ENCODE measurements at regions not wholly inside any gene's neighbourhood (a gene's known extent, or its start where the extent isn't known, plus 50 kb on each side); places are given as distances from the start of the nearest gene placed in this dataset.

DNA sequence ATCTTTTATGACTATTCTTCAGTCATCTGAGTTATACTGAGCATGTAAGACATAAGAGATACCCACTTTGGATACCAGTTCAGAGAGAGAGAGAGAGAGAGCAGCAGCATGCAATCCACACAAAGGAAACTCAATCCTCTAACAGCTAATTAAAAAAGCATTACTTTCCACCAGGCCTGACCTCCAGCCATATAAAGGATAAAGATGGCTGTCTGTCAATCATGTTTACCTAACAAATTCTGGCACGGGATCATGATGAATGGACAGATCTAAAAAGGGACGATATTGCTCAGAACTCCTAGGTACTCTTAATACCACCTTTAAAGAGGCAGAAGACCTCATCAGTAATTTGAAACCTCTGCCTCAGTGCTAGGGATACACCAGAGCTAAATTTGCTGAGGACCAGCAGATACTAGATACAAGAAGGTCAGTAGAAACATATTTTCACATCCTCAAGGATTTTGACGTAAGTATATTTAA, 159.2 kb downstream of the RPS12 start:
- no peak for DNase-seq (ENCODE audit: low read depth in 3 of 3)

DNA sequence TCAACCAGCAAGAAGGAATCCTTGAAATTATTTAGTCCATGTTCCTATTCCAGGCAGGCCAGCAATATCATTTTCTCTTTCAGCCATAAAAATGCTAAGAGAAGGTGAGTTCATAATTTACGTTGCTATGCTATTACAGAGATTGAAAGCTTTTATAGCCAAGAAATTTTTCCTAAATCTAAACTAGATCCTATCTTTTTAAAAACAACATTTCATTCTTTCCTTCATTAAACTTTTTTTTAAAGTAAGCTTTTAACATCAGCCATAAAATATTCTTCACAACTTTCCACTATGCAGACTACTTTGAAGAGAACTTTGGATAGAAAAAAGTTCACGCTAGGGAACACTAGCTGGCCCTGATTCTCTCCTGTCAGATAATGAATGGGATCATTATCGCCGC, 159.8 kb downstream of the RPS12 start:
- DNase-seq (ENCODE audit: low read depth in 3 of 3): no peak

DNA sequence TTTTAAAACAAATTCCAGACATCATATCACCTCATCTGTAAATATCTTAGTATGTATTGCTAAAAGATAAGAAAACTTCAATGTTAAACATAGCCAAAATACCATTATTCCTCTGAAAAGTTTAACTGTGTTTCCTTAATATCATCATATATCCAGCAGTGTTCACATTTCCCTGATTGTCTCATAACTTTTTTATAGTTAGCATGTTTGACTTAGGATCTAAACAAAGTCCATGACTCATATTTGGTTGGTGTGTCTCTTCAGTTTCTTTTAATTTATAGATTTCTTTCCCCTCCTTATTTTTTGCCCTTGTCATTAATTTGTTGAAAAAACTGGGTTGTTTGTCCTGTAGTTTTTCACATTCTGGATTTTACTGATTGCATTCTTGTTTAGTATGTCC, 163.0 kb downstream of the RPS12 start:
- no peak for DNase-seq (ENCODE audit: low read depth in 3 of 3)

- no peak for DNase-seq (ENCODE audit: low read depth in 3 of 3)
Measured at GRCh38 chr6:132978685-132979084, 164.3 kb downstream of the RPS12 start.

DNA sequence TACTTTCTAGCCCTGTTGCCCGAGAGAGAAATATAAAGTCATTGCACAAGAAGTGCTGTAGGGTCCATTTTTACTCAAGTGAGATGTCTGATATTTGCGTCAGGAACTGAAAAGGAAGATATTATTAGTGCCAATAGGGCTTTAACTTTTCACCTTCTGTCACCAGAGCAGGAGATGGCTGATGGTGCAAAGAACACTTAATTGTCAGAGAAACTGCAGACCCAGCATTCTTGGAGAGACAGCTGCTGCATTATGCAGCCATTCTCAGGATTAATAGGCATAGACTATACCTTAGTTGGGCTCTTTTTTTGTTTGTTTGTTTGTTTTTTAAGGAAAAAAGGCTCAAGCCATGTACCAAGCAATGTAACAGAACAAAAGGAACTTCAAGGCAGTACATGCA, 179.4 kb downstream of the RPS12 start:
- DNase-seq (ENCODE audit: low read depth in 3 of 3): no peak

DNA sequence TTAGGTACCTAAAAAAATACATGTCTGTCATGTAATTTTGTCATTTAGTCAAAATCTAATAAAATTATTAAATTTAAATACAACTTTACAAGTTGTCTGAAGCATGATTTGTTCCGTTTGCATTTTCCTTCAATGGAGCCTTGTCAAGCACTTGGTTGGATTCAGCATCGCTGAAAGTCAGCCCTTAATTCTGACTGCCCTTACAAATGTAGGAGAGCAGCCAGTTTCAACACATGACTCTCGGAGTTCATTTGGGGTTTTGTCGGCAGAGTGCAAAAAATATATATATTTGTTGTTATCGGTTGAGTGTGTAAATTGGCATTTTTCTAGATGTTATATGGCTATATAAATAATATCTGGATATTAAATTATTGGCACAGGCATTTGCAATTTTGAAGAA, 180.6 kb downstream of the RPS12 start:
- DNase-seq (ENCODE audit: low read depth in 3 of 3): no peak

- DNase-seq (ENCODE audit: low read depth in 3 of 3): no peak
Measured at GRCh38 chr6:132995432-132995831, 181.1 kb downstream of the RPS12 start.

DNA sequence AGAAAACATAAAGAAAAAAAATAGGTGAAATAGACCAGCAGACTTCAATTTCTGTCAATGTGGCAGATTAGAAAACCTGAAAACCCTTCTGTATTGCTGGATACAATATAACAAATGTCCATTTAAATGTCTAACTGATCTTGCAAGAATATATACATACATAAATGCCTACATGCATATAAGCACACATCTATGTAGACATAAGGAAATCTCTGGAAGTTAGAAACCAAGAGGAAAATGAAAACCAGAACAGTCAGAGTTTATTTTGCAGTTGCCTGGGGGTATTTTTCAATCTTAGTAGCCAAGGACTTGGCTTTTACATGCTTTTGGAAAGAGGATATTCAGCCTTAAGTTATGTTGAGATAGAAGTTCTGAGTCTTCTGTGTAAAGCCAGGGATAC, 184.0 kb downstream of the RPS12 start:
- no peak for DNase-seq (ENCODE audit: low read depth in 3 of 3)

- DNase-seq (ENCODE audit: low read depth in 3 of 3): no peak
Measured at GRCh38 chr6:133001040-133001565, 186.7 kb downstream of the RPS12 start.

- DNase-seq (ENCODE audit: low read depth in 3 of 3): no peak
Measured at GRCh38 chr6:133004304-133004884, 190.0 kb downstream of the RPS12 start.

- no peak for DNase-seq (ENCODE audit: low read depth in 3 of 3)
Measured at GRCh38 chr6:133012774-133013173, 198.4 kb downstream of the RPS12 start.

GRCh38 chr6:133016631-133017030, 202.3 kb downstream of the RPS12 start:
- DNase-seq (ENCODE audit: low read depth in 3 of 3): no peak

- no peak for DNase-seq (ENCODE audit: low read depth in 3 of 3)
Measured at GRCh38 chr6:133017581-133017980, 203.2 kb downstream of the RPS12 start.

DNA sequence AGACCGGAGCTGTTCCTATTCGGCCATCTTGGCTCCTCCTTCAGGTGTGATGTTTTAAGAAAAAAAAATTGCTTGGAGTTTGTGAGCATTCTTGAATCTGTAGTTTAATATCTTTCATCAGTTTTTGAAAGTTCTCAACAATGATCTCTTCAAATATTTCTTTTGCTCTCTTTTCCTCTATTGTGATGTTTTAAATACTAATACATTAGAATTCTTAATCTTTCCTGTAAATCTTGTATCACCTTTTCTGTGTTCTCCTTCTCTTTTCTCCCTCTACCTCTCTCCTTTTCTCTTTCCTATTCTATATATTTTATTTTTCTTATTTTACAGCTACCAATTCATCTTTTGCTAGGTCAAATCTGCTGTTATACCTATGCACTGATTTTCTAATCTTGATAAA, 212.3 kb downstream of the RPS12 start:
- DNase-seq (ENCODE audit: low read depth in 3 of 3): no peak

DNA sequence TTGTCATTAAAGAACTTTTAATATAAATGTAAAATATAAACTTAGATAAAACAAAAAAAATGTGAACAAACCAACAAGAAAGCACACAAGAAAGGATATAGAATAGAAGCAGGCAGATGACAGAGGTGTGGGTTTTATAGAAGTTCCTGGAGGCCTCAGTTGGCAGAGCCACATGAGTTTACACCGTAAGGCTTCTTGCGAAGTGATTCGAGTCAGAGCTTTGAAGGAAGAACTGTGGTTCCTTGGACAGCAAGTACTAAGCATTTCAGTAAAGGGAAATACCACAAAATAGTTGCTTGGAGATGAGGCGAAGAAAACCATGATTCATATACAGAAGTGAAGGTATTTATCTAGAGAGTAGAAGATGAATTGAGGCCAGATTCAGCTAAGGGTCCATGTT, 207.9 kb upstream of the EYA4 start:
- DNase-seq (ENCODE audit: low read depth in 3 of 3): no peak

GRCh38 chr6:133034509-133035206, 206.5 kb upstream of the EYA4 start:
- DNase-seq (ENCODE audit: low read depth in 3 of 3): no peak

DNA sequence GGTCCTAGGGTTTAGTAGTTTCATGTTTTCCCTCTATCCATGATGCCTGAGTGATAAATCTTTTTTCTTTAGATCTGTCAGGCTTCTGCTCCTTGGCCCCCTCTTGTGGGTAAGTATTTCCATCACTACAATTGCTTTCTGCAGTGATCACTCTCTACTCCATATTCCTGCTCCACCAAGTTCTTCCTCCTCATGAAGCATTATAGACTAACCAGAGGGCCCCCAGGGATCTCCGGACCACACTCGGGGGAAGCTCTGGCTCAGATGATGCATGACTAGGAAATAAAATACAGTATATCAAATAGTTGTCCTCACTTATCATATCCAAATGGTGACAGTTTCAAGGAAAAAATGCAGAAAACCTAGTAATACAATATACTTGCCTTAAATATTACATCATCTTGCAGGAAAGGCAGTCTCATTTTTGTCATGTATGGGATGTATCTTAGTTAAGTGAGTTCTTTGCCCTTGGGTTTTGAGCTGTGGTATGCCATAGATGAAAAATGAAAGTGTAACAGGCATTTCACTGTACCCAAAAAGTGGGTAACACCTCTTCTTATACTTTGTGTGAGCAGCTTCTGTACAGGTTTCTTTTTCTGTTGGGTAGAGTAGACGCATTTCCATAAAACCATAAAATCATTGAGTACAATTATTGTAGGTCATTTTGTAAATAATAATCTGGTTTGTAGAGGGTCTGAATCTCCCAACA, 200.9 kb upstream of the EYA4 start:
- no peak for DNase-seq (ENCODE audit: low read depth in 3 of 3)

DNA sequence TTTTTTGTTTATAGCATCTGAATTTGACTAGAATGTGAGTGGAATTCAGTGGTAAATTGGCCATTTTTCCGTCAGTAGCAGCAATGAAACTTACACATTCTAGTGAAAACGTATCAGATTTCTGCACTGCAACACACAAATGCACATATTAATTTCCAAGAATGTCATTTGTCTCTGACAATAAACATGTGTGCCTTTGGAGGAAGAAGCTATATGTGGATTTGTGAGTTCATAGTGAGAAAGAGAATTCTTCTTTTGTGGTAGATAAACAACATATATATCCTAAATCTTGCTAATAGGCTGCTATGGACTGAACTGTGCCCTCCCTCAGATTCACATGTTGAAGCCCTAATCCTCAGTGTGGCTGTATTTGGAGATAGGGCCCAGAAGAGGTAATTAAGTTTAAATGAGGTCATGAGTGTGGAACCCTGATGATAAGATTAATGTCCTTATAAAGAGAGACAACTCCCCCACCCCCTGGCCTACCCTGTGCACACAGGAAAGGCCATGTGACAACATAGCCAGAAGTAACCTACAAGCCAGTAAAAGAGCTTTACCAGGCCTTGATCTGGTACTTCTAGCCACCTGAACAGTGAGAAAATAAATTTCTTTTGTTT, 200.2 kb upstream of the EYA4 start:
- DNase-seq (ENCODE audit: low read depth in 3 of 3): no peak

DNA sequence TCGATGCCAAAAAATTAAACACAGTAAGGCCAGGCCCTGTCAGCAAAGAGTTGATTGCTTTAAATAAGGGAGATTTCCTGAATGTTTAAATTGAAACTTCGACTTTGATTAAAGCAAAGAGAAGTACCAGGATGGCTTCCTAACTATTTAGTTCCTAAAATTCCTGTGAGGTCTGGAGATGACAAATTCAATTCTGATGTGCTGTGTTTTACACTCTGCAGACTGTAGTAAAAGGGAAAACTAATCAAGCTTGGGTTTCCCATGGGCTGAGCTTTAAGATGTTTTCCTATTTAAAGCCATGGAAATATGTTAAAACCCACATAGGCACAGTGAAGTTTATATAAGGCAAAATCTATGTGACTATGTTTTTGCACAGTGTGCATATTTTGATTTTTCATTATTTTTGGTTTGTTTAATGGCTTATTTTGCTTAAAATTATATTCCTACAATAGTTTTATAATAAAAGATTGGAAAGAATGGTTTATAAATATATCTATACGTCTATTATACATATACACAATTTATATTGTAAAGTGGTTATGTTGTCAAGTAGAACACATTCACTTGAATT, 198.5 kb upstream of the EYA4 start:
- DNase-seq (ENCODE audit: low read depth in 3 of 3): no peak

DNA sequence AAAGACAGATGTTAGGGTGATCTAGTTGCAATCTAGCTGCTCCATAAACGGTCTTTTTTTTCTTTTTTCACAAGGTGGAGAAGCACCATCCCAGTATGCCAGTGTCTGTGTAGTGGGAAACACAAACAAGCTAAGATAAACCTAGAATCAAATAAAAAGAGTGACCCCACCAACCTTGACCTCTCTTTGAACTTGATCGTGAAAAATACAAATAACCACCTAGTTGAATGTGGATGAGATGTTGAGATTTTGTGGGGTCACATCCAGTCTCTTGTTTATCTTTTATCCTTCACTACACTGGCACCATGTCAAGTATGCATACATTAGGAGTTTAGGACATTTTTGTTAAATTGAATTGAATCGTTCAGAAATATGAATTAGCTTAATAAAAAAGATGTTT, 194.6 kb upstream of the EYA4 start:
- no peak for DNase-seq (ENCODE audit: low read depth in 3 of 3)

- DNase-seq (ENCODE audit: low read depth in 3 of 3): no peak
Measured at GRCh38 chr6:133047065-133047665, 194.0 kb upstream of the EYA4 start.

GRCh38 chr6:133047706-133048105, 193.5 kb upstream of the EYA4 start:
- no peak for DNase-seq (ENCODE audit: low read depth in 3 of 3)

All from stimulated activated CD4-positive, alpha-beta T cell treated with anti-CD3 and anti-CD28 coated beads, TNF-alpha, amount 100 ng/mL, for 48 hours (primary cell).